ENCODE measurements at regions not wholly inside any gene's neighbourhood (a gene's known extent, or its start where the extent isn't known, plus 50 kb on each side); places are given as distances from the start of the nearest gene placed in this dataset.

- TF ChIP-seq CTCF (conservative IDR thresholded peaks at IDR 0.05) = no peak
- TF ChIP-seq EZH2 (IDR thresholded peaks at IDR 0.05; ENCODE audit: low read depth) = no peak
Observed at GRCh38 chr12:4099276-4099675, 174.3 kb upstream of the CCND2 start.

Data from PC-9 (cell line).